Fibroblast of pulmonary artery (primary cell): ENCODE measurements at regions not wholly inside any gene's neighbourhood (a gene's known extent, or its start where the extent isn't known, plus 50 kb on each side); places are given as distances from the start of the nearest gene placed in this dataset.
A peak's percentile ranks its signal among the peaks of the same experiment; 100 is the strongest.
"Not testable (repeated sequence)": the region's sequence is repeated elsewhere in the genome, so short reads cannot be mapped to it uniquely, and the experiment has no call there.

Source experiments
- DNase-seq: peaks from one replicate; pipeline ENCODE4 v3.0.0-alpha.2; 2010; ENCODE audit warnings: low read depth
- H3K4me3 ChIP-seq: replicated peaks from 2 replicates; pipeline ENCODE4 v1.5.1; 2011; ENCODE audit warnings: low read depth, mild to moderate bottlenecking, control low read depth, low read length, moderate library complexity
- TF ChIP-seq, protein P1 (sequence below): IDR thresholded peaks from 2 replicates; pipeline ENCODE4 v1.5.1; 2011; ENCODE audit warnings: mild to moderate bottlenecking, control low read depth, low read length, inconsistent platforms; ENCODE audit errors: missing control alignments

DNA sequence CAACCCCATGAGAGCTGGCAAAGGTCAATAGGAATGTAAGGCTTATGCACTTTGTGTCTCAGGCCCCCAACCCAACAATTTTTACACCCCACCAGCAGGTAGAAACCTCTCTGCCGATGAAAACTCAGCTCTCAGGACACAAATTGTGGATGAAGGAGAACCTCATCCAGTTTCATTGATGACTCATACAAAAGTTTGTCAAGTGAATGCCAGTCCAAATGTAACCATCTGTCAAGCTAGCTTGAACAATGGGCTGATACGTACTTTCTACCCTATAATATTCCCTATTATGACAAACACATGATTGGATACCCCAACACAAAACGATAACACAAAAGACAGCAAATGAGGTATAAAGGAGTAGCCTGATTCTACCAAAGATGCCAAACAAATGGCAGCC is 321.2 kb upstream of the TMEFF2 start:
- DNase-seq = no peak
- TF ChIP-seq, protein P1, sequence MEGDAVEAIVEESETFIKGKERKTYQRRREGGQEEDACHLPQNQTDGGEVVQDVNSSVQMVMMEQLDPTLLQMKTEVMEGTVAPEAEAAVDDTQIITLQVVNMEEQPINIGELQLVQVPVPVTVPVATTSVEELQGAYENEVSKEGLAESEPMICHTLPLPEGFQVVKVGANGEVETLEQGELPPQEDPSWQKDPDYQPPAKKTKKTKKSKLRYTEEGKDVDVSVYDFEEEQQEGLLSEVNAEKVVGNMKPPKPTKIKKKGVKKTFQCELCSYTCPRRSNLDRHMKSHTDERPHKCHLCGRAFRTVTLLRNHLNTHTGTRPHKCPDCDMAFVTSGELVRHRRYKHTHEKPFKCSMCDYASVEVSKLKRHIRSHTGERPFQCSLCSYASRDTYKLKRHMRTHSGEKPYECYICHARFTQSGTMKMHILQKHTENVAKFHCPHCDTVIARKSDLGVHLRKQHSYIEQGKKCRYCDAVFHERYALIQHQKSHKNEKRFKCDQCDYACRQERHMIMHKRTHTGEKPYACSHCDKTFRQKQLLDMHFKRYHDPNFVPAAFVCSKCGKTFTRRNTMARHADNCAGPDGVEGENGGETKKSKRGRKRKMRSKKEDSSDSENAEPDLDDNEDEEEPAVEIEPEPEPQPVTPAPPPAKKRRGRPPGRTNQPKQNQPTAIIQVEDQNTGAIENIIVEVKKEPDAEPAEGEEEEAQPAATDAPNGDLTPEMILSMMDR = no peak
- no peak overlapping the region for H3K4me3 ChIP-seq

DNA sequence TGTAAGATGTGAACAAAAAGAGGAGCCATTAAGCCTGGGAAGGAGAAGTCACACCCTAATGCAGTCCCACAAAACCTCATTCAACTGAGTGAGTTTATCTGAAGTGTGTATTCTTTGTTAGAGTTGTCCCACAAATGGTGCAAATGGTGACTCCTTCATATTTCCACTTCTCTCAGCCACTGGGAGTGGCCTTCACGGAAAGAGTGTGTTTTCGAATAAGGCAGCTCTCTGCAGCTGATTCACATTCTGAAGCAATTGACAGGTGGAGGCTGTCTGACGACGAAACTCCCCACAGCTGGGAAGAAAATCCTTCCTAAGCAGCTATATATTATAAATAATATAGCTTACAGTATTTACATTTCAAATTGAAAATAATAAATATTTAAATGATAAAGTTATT is 318.8 kb upstream of the TMEFF2 start:
- TF ChIP-seq, protein P1 = no peak
- no peak overlapping the region for H3K4me3 ChIP-seq
- DNase-seq = no peak

DNA sequence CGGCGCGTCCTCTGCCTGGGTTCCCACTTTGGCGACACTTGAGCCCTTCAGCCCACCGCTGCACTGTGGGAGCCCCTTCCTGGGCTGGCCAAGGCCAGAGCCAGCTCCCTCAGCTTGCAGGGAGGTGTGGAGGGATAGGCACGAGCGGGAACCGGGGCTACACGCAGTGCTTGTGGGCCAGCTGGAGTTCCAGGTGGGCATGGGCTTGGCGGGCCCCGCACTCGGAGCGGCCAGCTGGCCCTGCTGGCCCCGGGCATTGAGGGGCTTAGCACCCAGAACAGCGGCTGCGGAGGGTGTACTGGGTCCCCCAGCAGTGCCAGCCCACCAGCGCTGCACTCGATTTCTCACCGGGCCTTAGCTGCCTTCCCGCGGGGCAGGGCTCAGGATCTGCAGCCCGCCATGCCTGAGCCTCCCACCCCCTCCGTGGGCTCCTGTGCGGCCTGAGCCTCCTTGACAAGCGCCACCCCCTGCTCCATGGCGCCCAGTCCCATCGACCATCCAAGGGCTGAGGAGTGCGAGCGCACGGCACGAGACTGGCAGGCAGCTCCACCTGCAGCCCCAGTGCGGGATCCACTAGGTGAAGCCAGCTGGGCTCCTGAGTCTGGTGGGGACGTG is 313.2 kb upstream of the TMEFF2 start:
- DNase-seq, H3K4me3 ChIP-seq: not testable (repeated sequence)

DNA sequence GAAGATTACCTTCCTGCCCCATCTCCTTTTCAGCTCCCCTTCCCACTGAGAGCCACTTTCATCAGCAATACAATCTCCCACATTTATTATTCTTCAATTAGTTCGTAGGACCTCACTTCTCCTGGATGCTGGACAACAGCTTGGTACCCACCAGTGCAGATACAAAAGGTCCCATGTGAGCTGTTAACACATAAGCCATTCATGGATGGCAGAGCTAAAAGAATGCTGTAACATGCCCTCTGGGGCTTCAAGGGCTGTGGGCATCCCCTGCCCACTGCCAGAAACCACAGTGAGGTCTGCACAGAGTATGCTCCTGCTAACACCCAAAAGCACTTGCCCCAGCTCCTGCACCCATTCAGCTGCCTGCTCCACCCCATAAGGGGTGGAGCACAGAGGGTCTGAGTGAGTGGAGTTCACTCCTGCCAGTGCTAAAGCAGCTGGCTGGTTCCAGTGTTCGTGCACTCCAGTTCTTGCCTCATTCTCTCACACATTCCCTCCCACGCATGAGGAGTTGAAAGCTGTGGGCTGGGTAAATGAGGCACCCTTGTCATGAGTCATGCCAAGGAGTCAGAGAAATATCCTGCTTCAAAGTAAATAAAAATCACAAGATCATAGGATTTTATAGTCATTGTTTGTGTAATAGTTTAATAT is 305.9 kb upstream of the TMEFF2 start:
- TF ChIP-seq, protein P1 = no peak
- DNase-seq = peak; percentile 95
- H3K4me3 ChIP-seq = no peak overlapping the region

DNA sequence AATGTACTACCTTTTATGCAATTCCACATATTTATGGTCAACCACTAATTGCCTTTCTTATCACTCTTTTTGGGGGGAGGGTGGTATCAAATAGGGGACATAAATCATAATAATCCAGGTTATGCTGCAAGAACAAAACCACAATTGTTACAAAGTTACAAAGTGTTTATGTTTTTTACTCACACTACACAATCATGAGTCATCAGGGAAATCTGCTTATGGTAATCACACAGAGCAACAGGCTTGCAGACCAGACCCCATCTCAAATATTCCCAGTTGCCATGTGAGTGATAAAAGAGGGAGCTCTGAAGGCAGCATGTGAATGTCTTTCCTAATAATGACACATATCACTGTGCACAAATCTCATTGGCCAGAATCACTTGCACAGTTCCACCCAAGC is 304.7 kb upstream of the TMEFF2 start:
- TF ChIP-seq, protein P1 = no peak
- no peak overlapping the region for H3K4me3 ChIP-seq
- DNase-seq = peak; percentile 61

DNA sequence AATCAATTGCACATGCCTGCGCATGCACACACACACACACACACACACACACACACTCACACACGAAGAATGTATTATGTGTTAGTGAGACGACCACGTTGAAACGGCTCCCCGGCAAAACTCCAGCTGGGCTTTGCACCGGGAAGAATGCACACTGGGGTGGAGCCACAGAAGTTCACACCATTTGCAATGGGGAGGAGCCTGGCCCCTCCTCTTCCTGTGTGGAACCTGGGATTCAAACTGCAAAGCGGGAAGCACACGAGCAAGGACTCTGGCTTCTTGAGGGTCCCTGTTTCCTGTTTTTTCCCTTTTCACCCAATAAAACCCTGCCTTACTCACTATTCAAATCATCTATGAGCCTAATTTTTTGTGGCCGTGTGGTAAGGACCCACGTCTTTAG is 304.0 kb upstream of the TMEFF2 start:
- no peak for DNase-seq
- TF ChIP-seq, protein P1 = no peak
- no peak overlapping the region for H3K4me3 ChIP-seq

DNA sequence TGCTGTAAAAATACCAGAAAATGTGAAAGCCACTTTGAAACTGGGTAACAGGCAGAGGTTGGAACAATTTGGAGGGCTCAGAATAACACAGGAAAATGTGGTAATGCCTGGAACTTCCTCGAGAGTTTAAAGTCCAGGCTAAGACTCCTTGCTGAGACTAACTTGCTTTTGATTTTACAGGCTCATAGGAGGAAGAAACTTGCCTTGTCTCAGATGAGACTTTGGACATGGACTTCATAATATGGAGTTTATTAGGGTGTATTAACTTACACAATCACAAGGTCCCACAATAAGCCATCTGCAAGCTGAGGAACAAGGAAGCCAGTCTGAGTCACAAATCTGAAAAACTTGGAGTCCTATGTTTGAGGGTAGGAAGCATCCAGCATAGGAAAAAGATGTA is 293.4 kb upstream of the TMEFF2 start:
- not testable (repeated sequence) for H3K4me3 ChIP-seq, DNase-seq

DNA sequence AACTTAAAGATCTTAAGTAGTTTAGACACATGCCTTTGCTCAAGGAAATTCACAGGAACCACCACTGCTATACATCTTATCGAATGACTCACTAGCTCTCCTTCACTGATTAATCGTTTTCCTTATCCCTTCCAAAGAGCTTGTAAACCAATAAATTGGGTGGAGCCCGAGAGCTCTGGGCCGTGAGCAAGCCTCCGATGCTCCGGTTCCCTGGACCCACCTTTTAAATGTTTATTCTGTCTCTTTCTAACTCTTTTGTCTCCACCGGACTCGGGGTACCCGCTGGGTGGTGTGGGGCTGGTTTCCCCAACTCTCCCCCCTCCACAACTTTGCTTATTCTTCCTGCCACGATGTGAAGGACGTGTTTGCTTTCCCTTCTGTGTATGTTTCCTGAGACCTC is 292.9 kb upstream of the TMEFF2 start:
- TF ChIP-seq, protein P1 = no peak
- H3K4me3 ChIP-seq = no peak overlapping the region
- DNase-seq = no peak
